CD4-positive, alpha-beta T cell treated with Interleukin-4 for 1 hour (primary cell): ENCODE measurements at regions not wholly inside any gene's neighbourhood (a gene's known extent, or its start where the extent isn't known, plus 50 kb on each side); places are given as distances from the start of the nearest gene placed in this dataset.
A peak's percentile ranks its signal among the peaks of the same experiment; 100 is the strongest.
"Not testable (repeated sequence)": the region's sequence is repeated elsewhere in the genome, so short reads cannot be mapped to it uniquely, and the experiment has no call there.

ENCODE experiments used
- DNase-seq, 2 donors: peaks; one replicate each; pipeline ENCODE4 v3.0.0-alpha.2; 2020 to 2022

DNA sequence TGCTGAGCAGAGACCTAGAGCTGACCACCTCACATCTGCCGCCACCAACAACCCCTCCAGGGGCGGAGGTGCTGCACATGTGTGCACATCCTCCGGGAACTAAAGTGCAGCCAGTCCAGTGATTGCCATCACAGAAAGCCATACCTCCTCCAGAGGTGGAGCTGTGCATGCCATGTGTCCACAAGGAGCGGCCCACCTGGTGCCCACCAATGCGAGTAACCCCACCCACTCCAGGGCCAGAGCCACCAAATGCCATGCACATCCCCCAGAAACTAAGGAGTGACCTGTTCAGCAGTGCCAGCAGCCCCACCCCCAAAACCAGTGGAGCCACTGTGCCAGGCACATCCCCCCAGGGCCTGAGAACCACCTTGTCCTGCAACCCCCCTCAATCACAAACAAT lies 557.9 kb downstream of the UQCRFS1 start:
- no peak for DNase-seq

DNA sequence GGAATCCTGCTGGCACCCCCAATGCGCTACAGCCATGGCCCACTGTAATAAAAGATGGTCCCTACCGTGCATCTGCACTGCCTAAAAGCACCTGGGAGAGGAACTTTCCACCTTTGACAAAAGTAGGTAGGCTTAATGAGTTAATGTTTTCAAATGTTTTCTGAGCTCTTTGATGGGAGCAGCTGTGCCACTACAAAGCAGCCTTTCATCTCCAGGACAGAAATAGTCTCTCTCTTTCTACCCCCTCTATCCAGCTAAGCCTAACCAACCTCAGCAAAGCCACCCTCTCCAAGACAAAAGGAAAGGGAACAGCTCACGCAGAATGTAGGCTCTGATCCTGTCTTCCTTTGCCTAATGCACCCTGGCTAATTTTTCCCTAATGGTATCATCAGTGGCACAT lies 560.2 kb downstream of the UQCRFS1 start:
- DNase-seq: no peak

DNA sequence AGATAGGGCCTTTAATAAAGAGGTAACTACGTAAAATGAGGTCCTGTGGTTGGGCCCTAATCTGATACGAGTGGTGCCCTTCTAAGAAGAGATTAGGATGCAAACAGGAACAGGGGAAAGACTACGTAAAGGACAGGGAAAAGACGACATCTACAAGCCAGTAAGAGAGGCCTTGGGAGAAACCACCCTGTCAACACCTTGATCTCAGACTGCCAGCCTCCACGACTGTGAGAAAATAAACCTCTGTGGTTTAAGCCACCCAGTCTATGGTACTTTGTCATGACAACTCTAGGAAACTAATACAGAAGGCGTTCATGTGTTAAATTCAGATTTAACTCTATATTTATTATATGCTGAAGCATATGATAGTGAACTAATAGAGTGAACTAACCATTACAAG lies 566.3 kb downstream of the UQCRFS1 start:
- no peak for DNase-seq

DNA sequence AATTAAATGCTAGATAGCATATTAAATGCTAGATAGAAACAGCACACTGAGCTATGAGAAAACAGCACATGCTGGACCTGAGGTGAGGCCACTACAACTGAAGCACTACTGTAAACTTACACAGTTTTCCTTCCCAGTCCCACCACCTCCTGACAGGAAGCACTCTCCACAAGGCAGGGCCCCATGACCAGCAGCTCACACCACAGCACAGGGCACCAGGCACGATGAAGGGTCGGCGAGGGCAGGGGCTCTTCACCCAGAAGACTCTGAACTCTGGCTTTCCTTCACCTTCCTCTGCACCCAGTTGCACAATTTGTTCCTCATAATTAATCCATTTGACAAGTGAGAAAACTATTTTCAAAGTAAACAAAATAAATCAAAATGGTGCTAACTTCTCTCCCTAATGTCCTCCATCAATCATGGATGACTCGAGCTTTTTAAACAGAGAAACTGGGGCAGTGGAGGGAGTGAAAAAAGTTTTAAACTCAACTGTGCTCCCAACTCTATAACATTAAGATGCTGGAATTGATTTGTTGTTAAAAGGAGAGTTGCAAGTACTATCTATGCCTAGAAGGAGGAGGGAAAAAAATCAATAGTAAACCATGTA lies 568.7 kb downstream of the UQCRFS1 start:
- no peak for DNase-seq

DNA sequence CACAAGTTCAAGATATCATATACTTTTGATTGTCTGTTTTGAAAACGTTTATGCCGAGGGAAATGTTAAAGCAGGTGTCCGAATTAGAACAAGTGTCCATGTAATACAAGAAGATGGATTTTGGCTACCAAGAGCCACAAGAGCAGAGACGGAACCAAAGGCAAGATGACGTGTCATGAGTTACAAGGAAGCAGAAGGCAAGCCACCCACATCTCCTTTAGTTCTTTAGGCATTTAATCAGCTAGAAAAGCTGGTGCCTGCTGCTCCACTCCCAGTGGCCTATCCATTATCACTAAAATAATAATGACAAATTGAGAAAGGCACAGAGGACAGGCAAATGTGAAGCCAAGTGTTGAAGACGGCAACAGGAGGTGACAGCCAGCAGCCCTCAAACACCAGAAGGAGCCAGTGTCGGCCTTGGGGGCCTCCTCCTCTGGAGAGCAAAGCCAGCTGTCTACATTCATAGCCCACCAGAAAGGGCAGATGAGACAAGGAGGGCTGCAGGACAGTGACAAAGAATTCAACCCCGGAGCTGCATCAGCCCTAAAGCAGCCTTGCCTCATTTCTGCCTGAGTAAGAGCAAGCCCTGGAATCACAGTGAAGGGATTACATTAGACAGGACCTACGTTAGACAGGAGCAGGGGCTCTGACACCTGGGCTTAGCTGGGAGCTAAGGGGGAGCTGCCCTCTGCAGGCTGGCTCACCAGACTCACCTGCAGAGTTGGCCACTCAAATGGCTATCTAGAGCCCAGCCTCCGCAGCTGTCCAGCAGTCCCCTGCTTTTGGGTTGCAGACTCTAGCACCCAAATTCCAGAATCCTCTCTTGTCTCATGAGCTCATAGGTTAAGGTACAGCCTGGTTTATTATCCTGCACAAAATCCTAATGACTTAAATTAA lies 569.9 kb downstream of the UQCRFS1 start:
- DNase-seq: no peak

DNA sequence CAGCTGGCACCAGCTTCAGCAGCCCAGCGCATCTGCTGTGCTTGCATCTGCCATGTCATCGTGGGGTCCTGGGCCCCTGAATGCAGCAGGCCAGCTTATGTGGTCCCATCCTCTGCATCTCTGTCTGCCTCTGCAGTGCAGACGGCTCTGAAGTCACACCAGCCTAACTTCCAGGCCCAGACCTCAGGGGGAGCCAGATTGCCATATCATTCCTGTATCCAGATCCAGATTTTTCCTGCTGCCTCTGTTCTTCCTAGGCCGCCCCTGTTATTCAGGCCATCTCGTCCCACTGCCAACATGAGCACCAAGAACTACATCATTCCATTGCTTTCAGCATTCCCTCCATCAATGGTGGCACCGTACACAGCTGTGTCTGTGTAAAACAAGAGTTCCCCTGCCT lies 571.6 kb downstream of the UQCRFS1 start:
- DNase-seq: no peak

DNA sequence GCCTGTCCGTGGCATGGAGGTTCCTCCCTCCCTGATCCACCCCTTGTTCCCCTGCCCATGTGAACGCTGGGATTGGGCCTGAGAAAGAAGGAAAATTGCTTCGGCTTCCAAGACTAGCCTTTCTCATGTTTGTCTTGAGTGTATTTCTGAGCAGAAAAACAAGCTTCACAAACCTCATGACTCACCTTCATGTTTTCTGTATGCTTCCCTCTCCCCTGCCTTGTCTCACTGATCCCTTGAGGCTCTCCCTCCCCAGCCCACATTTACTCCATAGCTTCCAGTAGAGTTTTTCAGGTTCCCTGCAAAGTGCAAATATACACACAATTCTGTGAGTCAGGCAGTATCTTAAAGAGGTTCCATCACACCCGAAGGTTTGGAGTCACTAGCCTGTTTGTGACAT lies 572.4 kb downstream of the UQCRFS1 start:
- no peak for DNase-seq

DNA sequence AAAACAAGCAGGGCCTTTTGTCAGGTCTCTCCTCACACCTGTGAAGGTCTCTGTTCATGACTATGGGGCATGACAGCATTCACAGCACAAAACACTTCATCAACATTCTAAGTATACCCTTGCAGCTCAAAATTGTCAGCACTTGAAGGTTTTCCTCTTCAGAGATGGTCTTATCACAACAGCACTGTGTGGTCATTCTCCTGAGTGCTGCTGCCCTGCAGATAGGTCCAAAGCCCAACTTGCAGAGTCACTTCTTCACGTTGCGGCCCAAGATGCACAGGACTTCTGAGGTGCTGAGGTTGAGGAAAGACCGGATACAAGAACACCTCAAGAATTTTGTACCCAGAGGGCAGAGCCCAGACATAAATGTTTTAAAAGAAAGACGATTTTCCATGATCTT lies 574.5 kb downstream of the UQCRFS1 start:
- no peak for DNase-seq

DNA sequence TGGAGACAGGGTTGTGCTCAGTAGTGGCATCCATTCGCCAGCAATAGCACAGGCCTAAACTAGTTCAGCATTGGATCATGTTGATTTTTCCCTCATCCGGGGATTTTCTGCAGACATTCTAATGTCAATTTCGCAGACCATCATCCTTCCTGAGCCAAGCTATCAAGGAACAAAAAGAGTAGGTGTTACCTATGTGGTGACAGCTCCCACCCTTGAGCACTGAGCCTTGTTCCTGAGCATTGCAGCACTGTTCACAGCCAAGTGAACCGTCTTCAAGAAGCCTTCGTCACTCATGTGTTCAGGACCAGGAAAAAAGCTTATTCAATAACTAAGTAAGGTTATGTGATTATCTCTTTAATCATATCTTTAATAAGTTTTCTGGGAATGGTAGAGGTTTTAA lies 576.2 kb downstream of the UQCRFS1 start:
- DNase-seq: no peak

DNA sequence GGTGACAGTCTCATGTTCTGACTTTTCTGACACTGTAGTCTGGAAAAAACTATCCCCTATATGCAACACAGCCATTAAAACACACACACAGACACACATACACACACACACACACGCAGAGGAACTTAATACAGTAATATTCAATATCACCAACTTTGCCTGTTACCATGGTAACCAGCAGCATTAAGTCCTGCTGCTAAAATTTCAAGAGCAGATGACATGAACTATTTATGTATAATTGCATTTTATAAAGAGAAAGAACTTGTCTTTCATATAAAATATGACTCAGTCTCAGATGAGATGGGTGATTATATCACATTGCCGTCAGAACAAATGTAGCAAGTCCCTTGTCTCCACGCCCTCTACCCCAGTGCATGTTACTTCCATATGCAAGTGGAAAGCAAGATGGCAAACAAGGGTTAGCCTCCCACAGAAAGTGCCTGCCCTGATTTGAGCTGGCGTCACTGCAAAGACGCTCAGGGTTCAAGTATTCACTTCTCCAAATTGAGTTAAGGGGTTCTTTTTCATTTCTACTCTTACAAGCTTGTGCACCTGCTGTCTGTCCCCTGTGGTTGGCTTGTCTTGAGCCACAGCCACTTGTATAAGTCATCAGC lies 576.8 kb downstream of the UQCRFS1 start:
- DNase-seq: no peak

DNA sequence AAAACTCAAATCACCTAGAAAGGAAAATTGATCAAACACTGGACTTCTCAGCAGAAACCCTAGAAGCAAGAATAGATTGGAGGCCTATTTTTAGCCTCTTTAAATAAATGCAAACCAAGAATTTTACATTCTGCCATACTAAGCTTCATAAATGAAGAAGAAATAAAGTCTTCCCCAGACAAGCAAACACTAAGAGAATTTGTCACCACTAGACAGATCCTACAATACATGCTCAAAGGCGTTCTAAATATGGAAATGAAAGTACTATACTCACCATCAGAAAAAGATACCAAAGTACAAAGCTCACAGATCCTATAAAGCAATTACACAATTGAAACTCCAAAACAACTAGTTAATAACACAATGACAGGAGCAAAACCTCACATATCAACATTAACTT lies 578.1 kb downstream of the UQCRFS1 start:
- DNase-seq: no peak

DNA sequence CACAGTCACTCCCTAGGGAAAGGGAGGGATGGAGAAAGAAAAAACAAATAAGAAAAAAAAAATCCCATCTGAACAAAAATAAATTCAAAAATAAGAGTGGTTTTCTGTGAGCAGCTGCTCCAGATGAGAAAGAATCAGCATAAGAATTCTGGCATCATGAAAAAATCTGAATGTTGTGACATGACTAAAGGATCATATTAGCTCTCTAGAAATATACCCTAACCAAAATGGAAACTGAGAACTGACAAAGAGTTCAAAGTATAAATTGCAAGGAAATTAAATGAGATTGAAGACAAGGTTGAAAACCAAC lies 579.0 kb downstream of the UQCRFS1 start:
- no peak for DNase-seq

DNA sequence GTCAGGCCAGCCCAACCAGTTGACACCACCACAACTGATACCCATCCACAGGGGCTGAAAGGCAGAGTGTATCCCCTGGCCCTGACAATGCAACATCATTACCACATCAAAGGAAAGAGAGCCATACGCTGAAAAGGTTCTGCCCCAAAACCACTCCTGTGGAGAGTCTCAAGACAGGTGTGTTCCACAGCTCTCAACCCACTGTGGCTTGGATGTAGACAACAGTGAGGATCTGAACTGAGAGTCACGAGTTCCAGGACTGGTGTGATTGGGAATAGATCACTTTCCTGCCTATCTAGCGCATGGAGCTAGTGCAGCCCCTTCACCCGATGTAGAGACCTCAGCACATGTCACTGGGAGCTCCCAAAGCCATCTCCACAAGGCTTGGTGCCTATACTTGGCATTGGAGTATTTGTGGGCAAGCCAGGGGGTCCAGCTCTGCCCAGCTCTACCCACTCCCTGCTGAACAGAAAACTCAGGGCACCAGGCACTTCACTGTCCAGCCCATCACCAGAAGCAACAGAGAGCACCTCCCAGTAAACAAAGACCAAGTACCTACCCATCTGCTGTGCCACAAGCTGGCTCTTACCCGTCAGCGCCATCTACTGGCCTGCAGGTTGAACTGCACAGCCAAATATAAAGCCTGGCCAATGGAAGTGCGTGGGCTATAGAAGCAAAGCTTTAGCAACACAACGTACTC lies 579.5 kb downstream of the UQCRFS1 start:
- DNase-seq: peak; percentile 33 to 64

DNA sequence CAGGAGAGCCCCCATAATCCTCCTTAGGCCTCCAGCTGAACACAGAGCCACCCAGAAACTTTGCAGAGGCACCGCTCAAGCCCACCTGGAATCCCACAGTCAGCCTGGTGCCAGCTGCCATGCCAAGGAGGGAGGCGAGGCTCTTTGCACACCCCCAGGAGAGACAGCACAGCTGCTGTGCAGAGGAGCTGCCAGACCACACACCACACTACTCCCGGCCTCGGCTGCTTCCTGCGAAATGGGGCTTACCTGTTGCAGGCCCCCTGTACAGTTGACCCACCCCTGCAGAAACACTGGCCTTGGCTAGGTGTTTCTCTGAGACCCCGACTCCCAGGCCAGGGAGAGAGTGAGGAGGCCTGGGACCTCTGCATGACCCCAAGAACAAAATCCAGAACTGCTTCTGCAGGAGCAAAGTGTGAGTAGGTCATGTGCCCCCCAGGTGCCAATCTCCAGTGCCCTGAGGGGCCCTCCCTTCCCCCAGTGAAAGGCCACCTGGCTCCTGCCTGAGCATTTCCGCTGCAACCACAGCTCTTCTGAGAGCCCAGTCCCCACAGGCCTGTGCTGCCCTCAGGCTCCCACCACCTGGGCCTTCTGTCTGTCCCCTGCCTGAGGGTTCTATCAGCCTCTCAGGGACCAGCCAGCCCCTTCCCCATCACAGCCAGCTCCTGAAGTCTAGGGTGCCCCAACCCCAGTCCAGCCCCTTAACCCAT lies 580.4 kb downstream of the UQCRFS1 start:
- no peak for DNase-seq

DNA sequence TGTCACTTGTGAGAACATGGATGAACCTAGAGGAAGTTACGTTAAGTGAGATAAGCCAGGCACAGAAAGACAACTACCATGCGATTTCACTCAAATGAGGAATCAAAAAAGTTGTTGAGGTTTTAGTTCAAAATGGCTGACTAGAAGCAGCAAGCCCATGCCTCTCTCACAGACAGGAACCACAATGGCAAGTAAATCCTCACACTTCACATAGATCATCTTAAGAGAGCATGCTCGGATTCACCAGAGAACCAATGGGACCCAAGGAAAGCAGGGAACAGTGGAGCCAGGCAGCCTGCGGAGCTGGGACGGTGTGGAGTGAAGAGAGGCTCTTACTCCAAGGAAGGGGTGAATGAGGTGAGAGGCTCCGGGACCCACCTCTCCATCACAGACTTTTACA lies 581.0 kb downstream of the UQCRFS1 start:
- no peak for DNase-seq

DNA sequence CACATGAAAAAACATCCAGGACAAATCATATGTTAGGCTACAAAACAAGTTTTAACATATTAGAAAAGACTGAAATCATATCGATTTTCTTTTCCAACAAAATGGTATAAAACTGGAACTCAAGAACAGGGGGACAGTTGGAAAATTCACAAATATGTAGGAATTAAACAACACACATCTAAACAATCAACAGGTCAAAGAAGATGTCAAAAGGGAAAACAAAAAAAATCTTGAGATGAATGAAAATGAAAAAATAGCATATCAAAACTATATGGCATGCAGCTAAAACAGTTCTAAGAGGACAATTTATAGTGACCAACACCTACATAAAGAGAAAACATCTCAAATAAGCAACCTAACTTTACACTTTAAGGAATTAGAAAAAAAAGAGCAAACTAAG lies 585.3 kb downstream of the UQCRFS1 start:
- no peak for DNase-seq

DNA sequence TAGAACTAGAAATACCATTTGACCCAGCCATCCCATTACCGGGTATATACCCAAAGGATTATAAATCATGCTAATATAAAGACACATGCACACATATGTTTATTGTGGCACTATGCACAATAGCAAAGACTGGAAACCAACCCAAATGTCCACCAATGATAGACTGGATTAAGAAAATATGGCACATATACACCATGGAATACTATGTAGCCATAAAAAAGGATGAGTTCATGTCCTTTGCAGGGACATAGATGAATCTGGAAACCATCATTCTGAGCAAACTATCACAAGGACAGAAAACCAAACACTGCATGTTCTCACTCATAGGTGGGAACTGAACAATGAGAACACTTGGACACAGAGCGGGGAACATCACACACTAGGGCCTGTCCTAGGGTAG lies 586.5 kb downstream of the UQCRFS1 start:
- DNase-seq: not testable (repeated sequence)

DNA sequence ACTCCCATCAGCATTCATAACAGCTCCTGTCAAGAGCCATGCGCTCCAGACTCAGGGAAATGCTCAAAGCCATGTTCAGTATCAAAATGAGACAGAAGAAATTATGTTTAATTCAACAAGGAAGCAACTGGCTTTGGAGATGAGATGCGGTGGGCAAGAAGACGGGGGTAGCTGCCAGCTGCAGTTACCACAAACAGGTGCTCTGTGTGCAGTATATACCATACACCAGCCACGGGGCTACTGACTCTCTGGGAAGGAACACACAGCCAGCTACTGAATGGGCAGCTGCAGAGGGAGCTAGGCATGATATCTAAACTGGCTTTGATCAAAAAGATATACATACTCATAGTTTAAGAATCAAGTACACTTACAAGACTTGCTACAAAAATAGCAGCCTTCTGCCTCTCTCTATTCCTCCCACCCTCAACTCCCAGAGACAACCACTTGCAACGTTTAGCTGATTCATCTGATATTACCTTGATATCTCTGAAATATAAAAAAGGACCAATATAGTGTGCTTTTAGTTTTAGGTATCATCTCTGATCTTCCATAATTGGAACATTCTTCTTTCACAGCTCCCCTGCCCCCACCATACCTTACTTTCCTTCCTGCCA lies 593.0 kb downstream of the UQCRFS1 start:
- DNase-seq: no peak

DNA sequence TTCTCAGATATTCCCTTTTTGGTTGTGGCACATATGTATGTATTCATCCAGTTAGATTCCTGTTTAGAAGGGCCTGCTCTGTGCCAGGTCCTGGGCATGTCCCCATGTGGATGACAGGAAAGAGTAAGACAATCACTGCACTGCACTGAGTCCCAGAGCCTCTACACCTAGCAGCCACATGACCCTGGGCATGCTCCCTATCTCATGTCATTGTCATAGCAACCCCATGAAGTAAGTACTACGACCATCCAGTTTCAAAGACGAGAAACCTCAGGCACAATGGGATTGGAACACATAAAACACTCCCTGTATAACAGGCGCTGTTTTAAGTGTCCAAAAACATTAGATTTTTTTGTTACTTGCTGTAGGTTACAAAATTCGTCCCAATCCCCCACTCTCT lies 594.4 kb downstream of the UQCRFS1 start:
- DNase-seq: no peak

DNA sequence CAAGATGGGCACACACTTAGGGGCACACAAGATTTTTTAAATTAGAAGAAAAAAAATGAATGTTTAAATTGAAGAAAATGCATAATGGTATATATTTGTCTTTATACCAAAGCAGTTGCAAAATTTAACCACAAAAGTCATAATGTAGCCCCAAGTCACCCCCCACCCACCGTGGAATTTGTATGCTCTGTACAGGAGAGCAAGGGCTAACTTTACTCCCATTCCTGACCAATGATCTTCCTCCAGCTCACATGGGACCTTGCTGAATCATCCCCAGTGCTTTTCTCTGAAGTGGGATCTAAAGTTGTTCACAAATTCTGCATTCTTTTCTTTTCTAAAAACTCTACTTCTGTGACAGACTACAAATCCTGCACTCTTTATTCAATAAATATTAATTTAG lies 597.0 kb downstream of the UQCRFS1 start:
- DNase-seq: no peak

DNA sequence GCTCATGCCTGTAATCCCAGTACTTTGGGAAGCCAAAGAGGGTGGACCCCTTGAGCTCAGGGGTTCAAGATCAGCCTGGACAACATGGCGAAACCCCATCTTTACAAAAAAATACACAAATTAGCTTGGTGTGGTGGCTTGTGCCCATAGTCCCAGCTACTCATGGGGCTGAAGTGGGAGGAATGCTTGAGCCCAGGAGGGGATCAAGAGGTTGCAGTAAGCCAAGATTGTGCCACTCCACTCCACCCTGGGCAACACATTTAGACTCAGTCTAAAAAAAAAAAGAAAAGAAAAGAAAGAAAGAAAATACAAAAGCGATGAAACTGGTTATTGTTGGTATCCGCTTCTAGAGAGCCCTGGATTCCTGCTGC lies 597.4 kb downstream of the UQCRFS1 start:
- no peak for DNase-seq

DNA sequence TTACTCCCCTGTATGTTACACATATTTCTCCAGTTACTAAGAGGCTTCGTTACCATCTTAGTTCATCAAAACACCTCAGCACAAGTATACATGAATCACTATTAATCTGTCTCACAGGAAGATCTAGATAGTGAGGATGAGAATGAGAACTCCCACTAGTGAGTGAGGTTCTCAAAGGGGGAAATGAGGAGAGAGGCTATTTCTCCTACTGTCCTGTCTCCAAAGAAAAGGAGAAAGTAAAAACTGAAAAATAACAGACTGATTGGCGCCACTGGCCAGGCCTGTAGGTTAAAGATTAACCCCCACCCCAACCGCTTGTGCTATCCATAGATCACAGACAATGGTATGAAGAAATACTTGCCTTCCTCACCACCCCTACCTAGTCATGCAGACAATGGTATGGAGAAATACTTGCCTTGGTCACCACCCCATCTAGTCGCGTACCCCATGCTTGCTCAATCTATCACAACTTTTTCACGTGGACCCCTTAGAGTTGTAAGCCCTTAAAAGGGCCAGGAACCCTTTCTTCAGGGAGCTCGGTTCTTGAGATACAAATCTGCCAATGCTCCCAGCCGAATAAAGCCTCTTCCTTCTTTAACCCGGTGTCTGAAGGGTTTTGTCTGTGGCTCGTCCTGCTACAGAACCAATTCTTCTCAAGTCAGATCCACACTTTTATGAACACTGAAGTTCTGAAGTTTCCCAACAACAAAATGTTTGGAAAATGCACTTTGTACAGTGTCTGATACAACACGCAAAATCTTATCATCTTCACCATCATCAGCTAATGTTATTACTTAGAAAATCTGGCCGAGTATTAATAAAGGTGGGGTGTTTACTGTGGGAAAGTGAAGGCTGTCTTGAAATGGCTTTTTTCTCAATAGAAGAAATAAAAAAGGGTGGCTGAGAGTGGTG lies 598.1 kb downstream of the UQCRFS1 start:
- no peak for DNase-seq
